IMR-90 (cell line): ENCODE measurements at regions not wholly inside any gene's neighbourhood (a gene's known extent, or its start where the extent isn't known, plus 50 kb on each side); places are given as distances from the start of the nearest gene placed in this dataset.

Experiments used
- ATAC-seq: fragments of 200-7000 bp; cut with Tn5 transposase; 2 replicates; pipeline ENCODE4 v1.9.1; 2020; ENCODE audit warnings: low read depth, mild to moderate bottlenecking, moderate library complexity
- BruUV-seq: library from RNA; stranded (reverse); fragments of 400-500 nt; replicated peaks from 2 replicates; lab custom pipeline; 2021; lab: Mats Ljungman, UMichigan
- CTCF ChIA-PET: fragments of 300-600 bp; formaldehyde crosslinking; extraction: SDS; loops from one replicate; lab custom pipeline; 2021; ENCODE audit warnings: antibody characterized with exemption; lab: Yijun Ruan, JAX
- POLR2A ChIA-PET: fragments of 300-600 bp; sonication (Branson Sonifier 250); formaldehyde crosslinking; loops from one replicate; lab custom pipeline; 2022; ENCODE audit warnings: antibody characterized with exemption; ENCODE audit not compliant: unreplicated experiment; lab: Charles Lee
- DNase-seq: peaks from one replicate; pipeline ENCODE4 v3.0.0; 2013
- H2AFZ ChIP-seq: replicated peaks from 2 replicates; pipeline ENCODE3; 2013; ENCODE audit warnings: low read length, mild to moderate bottlenecking; ENCODE audit not compliant: poor library complexity
- H2AK5ac ChIP-seq: 2 replicates; pipeline ENCODE4 v1.6.1; 2013; ENCODE audit warnings: low read depth, low read length, inconsistent platforms
- H2AK9ac ChIP-seq: replicated peaks from 2 replicates; pipeline ENCODE3; 2013; ENCODE audit warnings: mild to moderate bottlenecking, low read depth, low read length, moderate library complexity; ENCODE audit not compliant: poor library complexity
- H2BK120ac ChIP-seq: 2 replicates; pipeline ENCODE4 v1.6.1; 2013; ENCODE audit warnings: low read depth, low read length, inconsistent platforms
- H2BK15ac ChIP-seq: 3 replicates; pipeline ENCODE4 v1.6.1; 2013; ENCODE audit warnings: low read depth, low read length, inconsistent platforms
- H2BK20ac ChIP-seq: 2 replicates; pipeline ENCODE4 v1.6.1; 2013; ENCODE audit warnings: low read depth, mild to moderate bottlenecking, inconsistent platforms, low read length, moderate library complexity
- H2BK5ac ChIP-seq: 2 replicates; pipeline ENCODE4 v1.6.1; 2013; ENCODE audit warnings: mild to moderate bottlenecking, low read depth, low read length, inconsistent platforms; ENCODE audit not compliant: poor library complexity, severe bottlenecking
- H3K14ac ChIP-seq: replicated peaks from 2 replicates; pipeline ENCODE4 v1.6.1; 2013; ENCODE audit warnings: low read depth, low read length, inconsistent platforms
- H3K18ac ChIP-seq: 2 replicates; pipeline ENCODE4 v1.6.1; 2013; ENCODE audit warnings: low read depth, low read length, control low read depth
- H3K23ac ChIP-seq: 2 replicates; pipeline ENCODE4 v1.6.1; 2013; ENCODE audit warnings: low read depth, low read length, inconsistent platforms
- H3K27ac ChIP-seq: 2 replicates; pipeline ENCODE4 v1.5.1; 2013; ENCODE audit warnings: mild to moderate bottlenecking, control low read depth, low read length; ENCODE audit not compliant: insufficient read depth
- H3K27me3 ChIP-seq: 2 replicates; pipeline ENCODE4 v1.6.1; 2013; ENCODE audit warnings: low read length; ENCODE audit not compliant: control insufficient read depth, insufficient read depth
- H3K36me3 ChIP-seq: 2 replicates; pipeline ENCODE4 v1.6.1; 2013; ENCODE audit warnings: low read length, mixed read lengths; ENCODE audit not compliant: control insufficient read depth, insufficient read depth
- H3K4ac ChIP-seq: 2 replicates; pipeline ENCODE4 v1.6.1; 2013; ENCODE audit warnings: low read depth, low read length, inconsistent platforms
- H3K4me1 ChIP-seq: 2 replicates; pipeline ENCODE4 v1.6.1; 2013; ENCODE audit warnings: low read length, mixed read lengths; ENCODE audit not compliant: control insufficient read depth, insufficient read depth
- H3K4me2 ChIP-seq: 2 replicates; pipeline ENCODE4 v1.6.1; 2013; ENCODE audit warnings: low read depth, mild to moderate bottlenecking, control low read depth, low read length, moderate library complexity
- H3K4me3 ChIP-seq: 2 replicates; pipeline ENCODE4 v1.5.1; 2013; ENCODE audit warnings: low read depth, mild to moderate bottlenecking, control low read depth, low read length, moderate library complexity; ENCODE audit not compliant: insufficient read depth
- H3K56ac ChIP-seq: 2 replicates; pipeline ENCODE4 v1.6.1; 2013; ENCODE audit warnings: low read length, inconsistent platforms; ENCODE audit not compliant: insufficient read depth; ENCODE audit errors: extremely low read depth
- H3K79me1 ChIP-seq, 2 experiments: 2 replicates each; pipeline ENCODE4 v1.6.1; 2013; ENCODE audit warnings: low read length in 2 of 2, inconsistent platforms in 1 of 2, low read depth in 1 of 2
- H3K9ac ChIP-seq: 2 replicates; pipeline ENCODE4 v1.6.1; 2013; ENCODE audit warnings: low read depth, low read length, control low read depth
- H3K9me1 ChIP-seq: 2 replicates; pipeline ENCODE4 v1.6.1; 2013; ENCODE audit warnings: low read length, inconsistent platforms; ENCODE audit not compliant: insufficient read depth
- H3K9me3 ChIP-seq: 2 replicates; pipeline ENCODE4 v1.6.1; 2013; ENCODE audit warnings: low read length; ENCODE audit not compliant: control insufficient read depth, insufficient read depth
- H4K20me1 ChIP-seq: 2 replicates; pipeline ENCODE4 v1.6.1; 2013; ENCODE audit warnings: low read length, inconsistent platforms; ENCODE audit not compliant: insufficient read depth
- H4K5ac ChIP-seq: 2 replicates; pipeline ENCODE4 v1.6.1; 2013; ENCODE audit warnings: mild to moderate bottlenecking, low read depth, low read length, control low read depth
- H4K8ac ChIP-seq, 2 experiments: 2 replicates each; pipeline ENCODE4 v1.6.1; 2013; ENCODE audit warnings: low read depth in 2 of 2, low read length in 2 of 2, control low read depth in 1 of 2, inconsistent platforms in 1 of 2
- H4K91ac ChIP-seq: 2 replicates; pipeline ENCODE4 v1.6.1; 2013; ENCODE audit warnings: low read depth, low read length, inconsistent platforms; ENCODE audit not compliant: insufficient read depth
- MAFK ChIP-seq: IDR thresholded peaks from 2 replicates; pipeline ENCODE4 v1.6.1; 2012; ENCODE audit warnings: low read depth, low read length, improper control_type of control experiment
- NFE2L2 ChIP-seq: fragments of 150-350 bp; IDR thresholded peaks from 2 replicates; pipeline ENCODE4 v1.6.1; 2016; ENCODE audit warnings: low read depth, mild to moderate bottlenecking, low read length
- WGBS, 2 experiments: methylation state at CpG; one replicate each; pipeline versions ENCODE4 v1.1.5 to v1.1.7; 2013; ENCODE audit warnings: missing lambda C conversion rate in 2 of 2; ENCODE audit not compliant: insufficient read length in 1 of 2; ENCODE audit errors: extremely low coverage in 2 of 2; 5-methylcytosine and 5-hydroxymethylcytosine counted together
- dilution Hi-C: fragments of 300-500 bp; cut with HindIII; formaldehyde crosslinking; loops from one replicate; pipeline ENCODE4 v1.14.3; 2018; ENCODE audit warnings: low sequenced_read_pairs; ENCODE audit not compliant: unreplicated experiment
- in situ Hi-C: fragments of 300-500 bp; cut with MboI; formaldehyde crosslinking; loops from 3 replicates; pipeline ENCODE4 v1.14.3; 2019; ENCODE audit warnings: low sequenced_read_pairs, inconsistent platforms, mixed read lengths
- intact Hi-C: fragments of 100-400 bp; cut with micrococcal nuclease; formaldehyde crosslinking; loops from 2 replicates; pipeline ENCODE4 v1.10.0; 2022
- TF ChIP-seq, protein P1 (sequence below): conservative IDR thresholded peaks from 2 replicates; pipeline ENCODE4 v1.5.1; 2012; ENCODE audit warnings: mild to moderate bottlenecking, low read depth, low read length, improper control_type of control experiment

DNA sequence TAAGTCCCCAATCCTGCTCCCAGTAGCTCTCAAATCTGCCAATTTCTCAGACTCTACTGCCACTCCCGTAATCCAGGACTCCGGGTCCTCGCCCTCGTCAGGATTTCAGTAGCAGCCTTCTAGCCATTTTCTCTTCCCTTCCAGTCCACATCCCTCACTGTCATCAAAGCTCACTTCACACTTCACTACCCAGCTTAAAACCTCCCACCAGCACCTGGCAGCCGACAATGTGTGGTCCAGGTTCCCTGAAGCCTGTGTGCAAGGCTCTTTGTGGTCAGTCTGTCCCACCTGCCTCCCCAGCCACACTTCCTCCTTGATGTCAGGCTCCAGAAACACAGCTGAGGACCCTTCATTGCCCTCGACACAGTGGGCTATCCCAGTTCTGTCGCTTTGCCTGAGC lies 304.5 kb upstream of the ROPN1 start:
- Histone ChIP-seq H2BK15ac (no peak overlapping the region), H4K8ac (no peak overlapping the region), H3K36me3 (no peaks in the 10 kb centered on the region), H3K4me2 (no peak overlapping the region), H3K56ac (no peak overlapping the region), H3K18ac (no peak overlapping the region), H3K4ac (no peak overlapping the region), H3K14ac (no peak overlapping the region), H3K9me1 (no peaks in the 10 kb centered on the region; the same call in 1 of the 2 replicates), H3K9me3 (no peaks in the 10 kb centered on the region), H2BK120ac (no peak overlapping the region), H3K23ac (no peak overlapping the region), H4K91ac (no peak overlapping the region), H2BK20ac (no peak overlapping the region), H3K4me3 (no peak overlapping the region), H2AK9ac (no peak overlapping the region), H2AFZ (no peak overlapping the region), H3K9ac (no peak overlapping the region), H3K79me1 (no peaks in the 10 kb centered on the region), H3K27me3 (peaks cover 24% of the 10 kb centered on the region), H4K5ac (no peak overlapping the region), H3K27ac (no peak overlapping the region), H2AK5ac (no peak overlapping the region), H2BK5ac (no peak overlapping the region), H4K20me1 (no peaks in the 10 kb centered on the region), H3K4me1 (peaks cover 2% of the 10 kb centered on the region; the same call in 1 of the 2 replicates)
- BruUV-seq, result no TSS peak
- DNase-seq (no peak), ATAC-seq (no peak)
- WGBS, 2 experiments, result 76% methylated on average over 6 of the region's 7 CpGs; no CpG with 5 or more reads in 1 of the 2 experiments
- ChIA-PET POLR2A (no interaction called here), CTCF (no interaction called here)
- dilution Hi-C loops (no loop called here), in situ Hi-C loops (no loop called here), intact Hi-C loops (loop anchor here (5.0 kb wide), 1 partner anchor 89 kb away; no protein-coding TSS in a partner anchor)
- TF ChIP-seq MAFK, result no peak
- TF ChIP-seq, protein P1, sequence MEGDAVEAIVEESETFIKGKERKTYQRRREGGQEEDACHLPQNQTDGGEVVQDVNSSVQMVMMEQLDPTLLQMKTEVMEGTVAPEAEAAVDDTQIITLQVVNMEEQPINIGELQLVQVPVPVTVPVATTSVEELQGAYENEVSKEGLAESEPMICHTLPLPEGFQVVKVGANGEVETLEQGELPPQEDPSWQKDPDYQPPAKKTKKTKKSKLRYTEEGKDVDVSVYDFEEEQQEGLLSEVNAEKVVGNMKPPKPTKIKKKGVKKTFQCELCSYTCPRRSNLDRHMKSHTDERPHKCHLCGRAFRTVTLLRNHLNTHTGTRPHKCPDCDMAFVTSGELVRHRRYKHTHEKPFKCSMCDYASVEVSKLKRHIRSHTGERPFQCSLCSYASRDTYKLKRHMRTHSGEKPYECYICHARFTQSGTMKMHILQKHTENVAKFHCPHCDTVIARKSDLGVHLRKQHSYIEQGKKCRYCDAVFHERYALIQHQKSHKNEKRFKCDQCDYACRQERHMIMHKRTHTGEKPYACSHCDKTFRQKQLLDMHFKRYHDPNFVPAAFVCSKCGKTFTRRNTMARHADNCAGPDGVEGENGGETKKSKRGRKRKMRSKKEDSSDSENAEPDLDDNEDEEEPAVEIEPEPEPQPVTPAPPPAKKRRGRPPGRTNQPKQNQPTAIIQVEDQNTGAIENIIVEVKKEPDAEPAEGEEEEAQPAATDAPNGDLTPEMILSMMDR, result no peak
- no peak for TF ChIP-seq NFE2L2
